Mucosa of stomach (tissue), 1 donor: ENCODE measurements at regions not wholly inside any gene's neighbourhood (a gene's known extent, or its start where the extent isn't known, plus 50 kb on each side); places are given as distances from the start of the nearest gene placed in this dataset.
"Not testable (repeated sequence)": the region's sequence is repeated elsewhere in the genome, so short reads cannot be mapped to it uniquely, and the experiment has no call there.

ENCODE experiments used
- H3K27me3 ChIP-seq: one replicate; pipeline ENCODE4 v1.7.0; 2013; ENCODE audit warnings: mild to moderate bottlenecking, low read length; ENCODE audit not compliant: control insufficient read depth, insufficient read depth
- H3K36me3 ChIP-seq: one replicate; pipeline ENCODE4 v1.7.0; 2013; ENCODE audit warnings: low read length; ENCODE audit not compliant: control insufficient read depth, insufficient read depth
- H3K4me1 ChIP-seq: one replicate; pipeline ENCODE4 v1.7.0; 2013; ENCODE audit warnings: mild to moderate bottlenecking, low read length; ENCODE audit not compliant: control insufficient read depth, insufficient read depth
- H3K4me3 ChIP-seq: one replicate; pipeline ENCODE4 v1.7.0; 2013; ENCODE audit warnings: low read length
- H3K9ac ChIP-seq: one replicate; pipeline ENCODE4 v1.7.0; 2013; ENCODE audit warnings: mild to moderate bottlenecking, low read length, moderate library complexity
- H3K9me3 ChIP-seq: one replicate; pipeline ENCODE4 v1.7.0; 2013; ENCODE audit warnings: mild to moderate bottlenecking, low read length, moderate library complexity; ENCODE audit not compliant: control insufficient read depth
- donor health status: Pancreatic carcinoma.

- Histone ChIP-seq H3K4me1 (no peaks in the 10 kb centered on the region), H3K9ac (no peak overlapping the region), H3K4me3 (no peak overlapping the region), H3K36me3 (no peaks in the 10 kb centered on the region), H3K9me3 (no peaks in the 10 kb centered on the region), H3K27me3 (no peaks in the 10 kb centered on the region)
These were observed 131.5 kb upstream of the MGAT4C start for GRCh38 chr12:86387591-86388145.

GRCh38 chr12:86383759-86384158 is 127.6 kb upstream of the MGAT4C start:
- not testable (repeated sequence) for H3K9me3 ChIP-seq, H3K4me3 ChIP-seq, H3K9ac ChIP-seq, H3K36me3 ChIP-seq, H3K27me3 ChIP-seq, H3K4me1 ChIP-seq

GRCh38 chr12:86379337-86379736 is 123.1 kb upstream of the MGAT4C start:
- no peak overlapping the region for H3K4me3 ChIP-seq
- no peaks in the 10 kb centered on the region for H3K36me3 ChIP-seq
- no peaks in the 10 kb centered on the region for H3K27me3 ChIP-seq
- H3K4me1 ChIP-seq: no peaks in the 10 kb centered on the region
- no peaks in the 10 kb centered on the region for H3K9me3 ChIP-seq
- no peak overlapping the region for H3K9ac ChIP-seq

GRCh38 chr12:86376052-86376451 is 119.9 kb upstream of the MGAT4C start:
- no peak overlapping the region for H3K4me3 ChIP-seq
- no peaks in the 10 kb centered on the region for H3K4me1 ChIP-seq
- H3K36me3 ChIP-seq: no peaks in the 10 kb centered on the region
- H3K9ac ChIP-seq: no peak overlapping the region
- H3K27me3 ChIP-seq: no peaks in the 10 kb centered on the region
- H3K9me3 ChIP-seq: no peaks in the 10 kb centered on the region

- Histone ChIP-seq H3K27me3 (no peaks in the 10 kb centered on the region), H3K9me3 (no peaks in the 10 kb centered on the region), H3K4me3 (no peak overlapping the region), H3K36me3 (no peaks in the 10 kb centered on the region), H3K4me1 (no peaks in the 10 kb centered on the region), H3K9ac (no peak overlapping the region)
These were observed 117.6 kb upstream of the MGAT4C start for GRCh38 chr12:86373813-86374212.

GRCh38 chr12:86367137-86367536 is 110.9 kb upstream of the MGAT4C start:
- Histone ChIP-seq H3K27me3 (no peaks in the 10 kb centered on the region), H3K4me3 (no peak overlapping the region), H3K4me1 (no peaks in the 10 kb centered on the region), H3K36me3 (no peaks in the 10 kb centered on the region), H3K9me3 (no peaks in the 10 kb centered on the region), H3K9ac (no peak overlapping the region)

- H3K27me3 ChIP-seq: no peaks in the 10 kb centered on the region
- no peaks in the 10 kb centered on the region for H3K4me1 ChIP-seq
- no peak overlapping the region for H3K4me3 ChIP-seq
- H3K36me3 ChIP-seq: no peaks in the 10 kb centered on the region
- H3K9ac ChIP-seq: no peak overlapping the region
- no peaks in the 10 kb centered on the region for H3K9me3 ChIP-seq
These were observed 93.0 kb upstream of the MGAT4C start for GRCh38 chr12:86349196-86349595.

- H3K4me1 ChIP-seq: no peaks in the 10 kb centered on the region
- no peak overlapping the region for H3K9ac ChIP-seq
- no peaks in the 10 kb centered on the region for H3K27me3 ChIP-seq
- no peaks in the 10 kb centered on the region for H3K36me3 ChIP-seq
- H3K9me3 ChIP-seq: no peaks in the 10 kb centered on the region
- no peak overlapping the region for H3K4me3 ChIP-seq
These were observed 77.8 kb upstream of the MGAT4C start for GRCh38 chr12:86333955-86334522.

- no peaks in the 10 kb centered on the region for H3K36me3 ChIP-seq
- no peaks in the 10 kb centered on the region for H3K9me3 ChIP-seq
- H3K9ac ChIP-seq: no peak overlapping the region
- no peaks in the 10 kb centered on the region for H3K27me3 ChIP-seq
- no peak overlapping the region for H3K4me3 ChIP-seq
- H3K4me1 ChIP-seq: no peaks in the 10 kb centered on the region
These were observed 75.3 kb upstream of the MGAT4C start for GRCh38 chr12:86331457-86331856.

- H3K27me3 ChIP-seq: no peaks in the 10 kb centered on the region
- no peak overlapping the region for H3K9ac ChIP-seq
- H3K4me1 ChIP-seq: no peaks in the 10 kb centered on the region
- no peak overlapping the region for H3K4me3 ChIP-seq
- H3K9me3 ChIP-seq: no peaks in the 10 kb centered on the region
- no peaks in the 10 kb centered on the region for H3K36me3 ChIP-seq
These were observed 74.8 kb upstream of the MGAT4C start for GRCh38 chr12:86331012-86331411.

GRCh38 chr12:86312232-86312631 is 56.0 kb upstream of the MGAT4C start:
- no peaks in the 10 kb centered on the region for H3K9me3 ChIP-seq
- H3K4me3 ChIP-seq: no peak overlapping the region
- H3K4me1 ChIP-seq: no peaks in the 10 kb centered on the region
- H3K9ac ChIP-seq: no peak overlapping the region
- H3K36me3 ChIP-seq: no peaks in the 10 kb centered on the region
- no peaks in the 10 kb centered on the region for H3K27me3 ChIP-seq
